ENCODE measurements at regions not wholly inside any gene's neighbourhood (a gene's known extent, or its start where the extent isn't known, plus 50 kb on each side); places are given as distances from the start of the nearest gene placed in this dataset.

GRCh38 chr6:113457751-113458150, 399.4 kb upstream of the MARCKS start:
- Histone ChIP-seq H3K27ac (no peak overlapping the region), H3K9me3 (ENCODE audit: control insufficient read depth, low read length) (no peaks in the 10 kb centered on the region), H3K4me1 (no peaks in the 10 kb centered on the region), H3K27me3 (ENCODE audit: control insufficient read depth, insufficient read depth, low read length) (no peaks in the 10 kb centered on the region), H2AFZ (no peak overlapping the region), H3K79me2 (no peaks in the 10 kb centered on the region), H3K4me3 (ENCODE audit: low read depth, low read length) (no peak overlapping the region), H3K4me2 (ENCODE audit: low read length) (no peak overlapping the region), H3K36me3 (ENCODE audit: control insufficient read depth, insufficient read depth, low read length) (no peaks in the 10 kb centered on the region), H3K9ac (no peak overlapping the region)
- TF ChIP-seq CTCF (IDR thresholded peaks at IDR 0.05), result no peak

GRCh38 chr6:113458368-113459010, 398.7 kb upstream of the MARCKS start:
- no peak overlapping the region for H3K4me3 ChIP-seq (ENCODE audit: low read depth, low read length)
- no peak overlapping the region for H3K9ac ChIP-seq

GRCh38 chr6:113461153-113461932, 395.8 kb upstream of the MARCKS start:
- H3K36me3 ChIP-seq (ENCODE audit: control insufficient read depth, insufficient read depth, low read length), result no peaks in the 10 kb centered on the region
- no peak overlapping the region for H3K27ac ChIP-seq
- H3K9me3 ChIP-seq (ENCODE audit: control insufficient read depth, low read length), result no peaks in the 10 kb centered on the region
- no peak overlapping the region for H3K4me2 ChIP-seq (ENCODE audit: low read length)
- no peak overlapping the region for H2AFZ ChIP-seq
- no peaks in the 10 kb centered on the region for H3K4me1 ChIP-seq
- no peak overlapping the region for H3K9ac ChIP-seq
- H3K79me2 ChIP-seq, result no peaks in the 10 kb centered on the region
- no peaks in the 10 kb centered on the region for H3K27me3 ChIP-seq (ENCODE audit: control insufficient read depth, insufficient read depth, low read length)
- TF ChIP-seq CTCF (IDR thresholded peaks at IDR 0.05), result no peak
- H3K4me3 ChIP-seq (ENCODE audit: low read depth, low read length), result no peak overlapping the region

More at GRCh38 chr6:113458368-113459010, 398.7 kb upstream of the MARCKS start:
- Histone ChIP-seq H3K4me2 (ENCODE audit: low read length) (no peak overlapping the region), H3K27ac (no peak overlapping the region), H3K36me3 (ENCODE audit: control insufficient read depth, insufficient read depth, low read length) (no peaks in the 10 kb centered on the region), H3K9me3 (ENCODE audit: control insufficient read depth, low read length) (no peaks in the 10 kb centered on the region), H3K4me1 (no peaks in the 10 kb centered on the region), H2AFZ (no peak overlapping the region), H3K27me3 (ENCODE audit: control insufficient read depth, insufficient read depth, low read length) (no peaks in the 10 kb centered on the region), H3K79me2 (no peaks in the 10 kb centered on the region)
- TF ChIP-seq CTCF (IDR thresholded peaks at IDR 0.05), result no peak

- Histone ChIP-seq H2AFZ (no peak overlapping the region), H3K4me1 (no peaks in the 10 kb centered on the region), H3K27me3 (ENCODE audit: control insufficient read depth, insufficient read depth, low read length) (no peaks in the 10 kb centered on the region), H3K9ac (no peak overlapping the region), H3K4me3 (ENCODE audit: low read depth, low read length) (no peak overlapping the region), H3K4me2 (ENCODE audit: low read length) (no peak overlapping the region), H3K79me2 (no peaks in the 10 kb centered on the region), H3K27ac (no peak overlapping the region), H3K36me3 (ENCODE audit: control insufficient read depth, insufficient read depth, low read length) (no peaks in the 10 kb centered on the region), H3K9me3 (ENCODE audit: control insufficient read depth, low read length) (no peaks in the 10 kb centered on the region)
- TF ChIP-seq CTCF (IDR thresholded peaks at IDR 0.05), result no peak
These were observed 392.6 kb upstream of the MARCKS start for GRCh38 chr6:113464536-113464935.
